GM18519 (cell line): ENCODE measurements at regions not wholly inside any gene's neighbourhood (a gene's known extent, or its start where the extent isn't known, plus 50 kb on each side); places are given as distances from the start of the nearest gene placed in this dataset.
"Not testable (repeated sequence)": the region's sequence is repeated elsewhere in the genome, so short reads cannot be mapped to it uniquely, and the experiment has no call there.

ENCODE experiments used
- ATAC-seq: cut with Tn5 transposase; IDR thresholded peaks from one replicate; pipeline ENCODE4 v1.9.1; 2021; ENCODE audit warnings: mild to moderate bottlenecking, moderate library complexity; ENCODE audit not compliant: unreplicated experiment, low FRiP score

DNA sequence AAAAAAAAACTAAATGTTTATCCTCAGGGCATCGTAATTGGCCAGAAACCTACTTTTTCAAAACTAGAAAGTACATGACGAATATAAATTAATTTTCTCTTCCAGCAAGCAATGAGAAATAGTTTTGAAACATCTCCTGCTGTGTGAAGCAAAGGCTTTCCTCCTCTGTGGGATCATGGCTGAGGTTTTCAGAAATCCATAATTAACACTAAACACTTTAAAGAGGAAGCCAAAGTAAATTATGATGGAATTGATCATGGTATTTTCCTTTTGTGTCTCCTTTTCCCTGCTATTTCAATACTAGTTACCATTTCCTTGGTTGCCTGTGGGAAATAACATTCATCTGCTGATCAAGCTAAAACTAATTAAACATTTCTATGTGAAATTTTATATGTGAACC is 1413.8 kb upstream of the PCDH20 start:
- no peak for ATAC-seq

DNA sequence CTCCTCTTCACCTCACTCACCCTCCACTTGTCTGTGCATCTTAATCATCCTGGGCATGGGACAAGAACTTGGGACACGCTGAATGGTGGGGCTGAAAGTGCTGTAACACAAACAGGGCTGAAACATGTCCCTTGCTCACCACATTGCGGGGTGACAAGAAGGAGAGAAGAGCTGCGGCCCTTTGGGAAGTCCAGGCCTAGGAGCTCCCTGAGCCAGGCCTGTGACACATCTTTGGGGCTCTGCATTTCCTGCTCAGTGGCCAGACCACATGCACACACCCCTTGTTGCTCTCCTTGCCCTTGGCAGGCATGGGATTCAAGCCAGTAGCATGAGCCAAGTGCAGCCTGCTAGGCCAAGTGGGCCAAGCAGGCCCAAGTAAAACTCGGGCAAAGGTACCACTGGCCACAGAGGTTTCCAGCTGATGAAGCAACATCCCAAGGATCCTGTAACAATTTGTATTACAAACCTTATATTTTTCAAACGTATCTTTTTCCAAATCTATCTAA is 1384.3 kb upstream of the PCDH20 start:
- no peak for ATAC-seq

DNA sequence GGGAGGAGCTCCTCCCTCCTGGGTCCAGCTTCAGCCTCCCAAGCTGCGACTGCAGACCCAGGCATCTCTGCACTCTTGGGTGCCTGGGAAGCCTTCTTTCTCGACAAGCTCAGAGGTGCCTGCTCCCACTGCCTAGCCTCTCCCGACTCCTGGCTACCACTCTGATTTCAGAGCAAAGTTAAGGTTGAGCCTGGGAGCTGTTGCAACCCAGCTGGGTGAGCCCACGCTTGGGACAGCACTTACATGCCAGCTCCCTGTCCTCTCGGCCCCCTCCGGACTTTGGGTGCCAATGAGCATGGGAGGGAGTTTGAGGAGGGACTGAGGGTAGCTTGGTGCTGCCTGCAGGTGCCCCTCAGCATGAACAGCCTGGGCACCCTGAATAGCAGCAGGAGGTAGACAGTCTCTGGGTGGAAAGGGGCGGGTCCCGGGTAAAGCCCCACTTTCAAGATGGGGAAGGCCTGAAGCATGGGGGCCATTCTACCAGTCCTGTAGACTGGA is 1383.4 kb upstream of the PCDH20 start:
- ATAC-seq = no peak

- no peak for ATAC-seq
Observed at GRCh38 chr13:62793850-62794249, 1378.2 kb upstream of the PCDH20 start.

- ATAC-seq = no peak
Observed at GRCh38 chr13:62781866-62782265, 1366.2 kb upstream of the PCDH20 start.

GRCh38 chr13:62779161-62779560 is 1363.5 kb upstream of the PCDH20 start:
- ATAC-seq = no peak

DNA sequence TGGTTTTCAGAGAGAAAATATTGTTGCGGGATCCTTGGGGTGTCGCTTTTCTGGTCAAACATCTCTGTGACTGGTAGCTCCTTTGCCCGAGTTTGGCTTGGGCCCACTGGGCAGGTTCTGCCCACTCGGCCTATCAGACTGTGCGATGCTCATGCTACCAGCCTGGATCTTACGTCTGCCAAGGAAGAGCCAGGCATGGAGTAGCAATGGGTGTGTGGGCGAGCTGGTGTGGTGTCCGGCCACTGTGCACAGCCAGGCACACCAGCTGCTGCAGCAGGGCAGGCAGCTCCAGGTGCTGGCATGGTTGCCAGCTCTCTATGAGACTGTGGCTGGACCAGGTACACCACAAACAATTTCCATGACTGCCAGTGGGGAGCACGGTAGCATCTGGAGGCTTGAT is 1351.8 kb upstream of the PCDH20 start:
- ATAC-seq = no peak

DNA sequence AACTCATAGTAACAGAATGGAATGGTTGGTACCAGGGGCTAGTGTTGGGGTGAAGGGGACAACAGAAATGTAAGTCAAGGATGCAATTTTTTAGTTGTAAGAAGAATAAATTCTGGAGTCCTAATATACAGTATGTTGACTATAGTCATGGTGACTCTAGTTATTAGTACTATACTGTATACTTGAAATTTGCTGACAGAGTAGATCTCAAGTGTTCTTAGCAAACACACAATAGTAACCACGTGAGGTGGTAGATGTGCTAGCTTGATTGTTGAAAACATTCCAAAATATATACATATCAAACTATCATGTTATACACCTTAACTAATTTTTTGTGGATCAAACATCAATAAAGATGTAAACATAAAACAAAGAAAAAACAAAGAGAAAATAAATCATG is 1345.1 kb upstream of the PCDH20 start:
- no peak for ATAC-seq

DNA sequence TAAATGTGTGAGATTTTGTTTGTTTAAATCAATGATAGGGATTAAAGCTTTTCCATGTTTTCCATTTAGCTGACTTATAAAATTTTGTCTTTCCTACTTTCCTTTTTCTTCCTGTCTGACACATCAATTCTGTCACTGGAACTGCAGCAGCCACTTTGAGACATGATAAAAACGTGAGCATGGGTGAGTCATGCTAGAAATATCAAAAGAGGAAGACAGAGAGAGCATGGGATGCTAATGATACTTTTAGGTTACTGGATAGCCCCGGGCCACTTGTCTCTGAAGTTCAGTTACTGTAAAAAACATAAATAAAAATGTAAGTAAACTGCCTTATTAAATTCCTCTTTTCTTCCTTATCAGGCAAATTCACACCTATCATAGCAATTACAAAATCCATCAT is 1332.0 kb upstream of the PCDH20 start:
- no peak for ATAC-seq

- no peak for ATAC-seq
Observed at GRCh38 chr13:62747152-62747551, 1331.5 kb upstream of the PCDH20 start.

DNA sequence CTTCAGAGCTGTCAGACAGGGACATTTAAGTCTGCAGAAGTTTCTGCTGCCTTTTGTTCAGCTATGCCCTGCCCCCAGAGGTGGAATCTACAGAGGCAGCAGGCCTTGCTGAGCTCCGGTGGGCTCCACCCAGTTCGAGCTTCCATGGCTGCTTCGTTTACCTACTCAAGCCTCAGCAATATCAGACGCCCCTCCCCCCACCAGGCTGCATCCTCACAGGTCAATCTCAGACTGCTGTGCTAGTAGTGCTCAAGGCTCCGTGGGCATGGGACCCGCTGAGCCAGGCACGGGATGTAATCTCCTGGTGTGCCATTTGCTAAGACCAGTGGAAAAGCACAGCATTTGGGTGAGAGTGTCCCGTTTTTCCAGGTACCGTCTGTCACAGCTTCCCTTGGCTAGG is 1314.1 kb upstream of the PCDH20 start:
- not testable (repeated sequence) for ATAC-seq

DNA sequence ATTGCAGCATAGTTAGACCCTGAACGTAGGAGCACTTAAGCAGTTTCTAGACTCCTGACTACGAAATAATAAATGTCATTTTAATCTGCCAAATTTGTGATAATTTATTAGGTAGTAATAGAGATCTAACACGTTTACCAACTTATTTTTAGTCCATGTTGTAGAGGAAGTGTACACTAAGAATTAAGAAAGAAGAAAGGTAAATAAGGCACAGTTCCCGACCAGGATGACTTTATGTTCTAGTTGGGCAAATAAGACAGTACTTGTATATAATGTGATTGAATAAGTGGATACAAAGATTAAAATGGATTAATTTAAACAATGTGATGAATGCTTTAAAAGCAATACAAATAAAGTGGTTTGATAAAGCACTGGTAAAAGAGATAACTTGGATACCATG is 1306.2 kb upstream of the PCDH20 start:
- ATAC-seq = no peak

DNA sequence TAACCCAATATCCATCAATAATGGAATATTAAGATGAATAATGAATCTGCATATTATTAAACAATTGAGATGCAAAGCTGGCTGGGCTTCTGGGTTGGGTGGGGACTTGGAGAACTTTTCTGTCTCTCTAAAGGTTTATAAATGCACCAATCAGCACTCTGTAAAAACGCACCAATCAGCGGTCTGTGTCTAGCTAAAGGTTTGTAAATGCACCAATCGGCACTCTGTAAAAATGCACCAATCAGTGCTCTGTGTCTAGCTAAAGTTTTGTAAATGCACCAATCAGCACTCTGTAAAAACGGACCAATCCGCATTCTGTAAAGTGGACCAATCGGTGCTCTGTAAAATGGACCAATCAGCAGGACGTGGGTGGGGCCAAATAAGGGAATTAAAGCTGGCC is 1296.3 kb upstream of the PCDH20 start:
- not testable (repeated sequence) for ATAC-seq

DNA sequence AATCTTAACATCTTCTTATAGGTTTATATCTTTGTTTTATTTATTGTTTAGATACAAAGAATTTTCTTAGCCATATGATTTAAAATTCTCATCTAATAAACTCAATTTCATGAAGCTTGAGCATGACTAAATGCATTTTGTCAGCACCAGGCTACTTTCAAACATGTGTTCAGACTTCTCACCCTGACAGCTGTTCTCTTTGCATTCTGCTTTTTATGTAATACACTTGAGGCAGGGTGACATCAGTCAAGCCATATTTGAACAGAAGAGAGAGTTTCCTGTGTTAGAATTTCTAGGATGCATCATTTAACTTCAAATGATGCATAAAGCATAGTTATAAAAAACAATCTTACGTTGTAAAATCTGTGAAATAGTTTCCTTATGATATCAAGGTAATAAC is 1295.1 kb upstream of the PCDH20 start:
- no peak for ATAC-seq

- no peak for ATAC-seq
Observed at GRCh38 chr13:62706048-62706447, 1290.4 kb upstream of the PCDH20 start.

DNA sequence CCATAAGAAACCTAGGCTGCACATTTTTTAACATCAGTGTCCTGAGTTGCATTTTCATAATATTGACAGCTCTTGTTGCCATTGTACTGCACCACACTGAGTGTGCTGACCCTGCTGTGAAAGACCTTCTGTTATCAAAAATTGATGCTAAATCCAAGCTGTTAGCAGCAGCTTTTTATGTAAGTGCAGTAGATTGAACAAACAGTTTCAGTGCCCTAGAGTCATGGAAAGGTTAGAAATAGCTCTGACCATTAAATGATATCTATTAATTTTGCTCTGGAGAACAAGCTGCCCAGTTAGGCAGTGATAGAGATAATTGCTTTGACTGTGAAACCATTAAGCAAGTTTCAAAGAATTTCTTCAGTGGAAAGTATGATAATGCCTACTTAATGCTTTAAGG is 1289.2 kb upstream of the PCDH20 start:
- ATAC-seq = no peak

DNA sequence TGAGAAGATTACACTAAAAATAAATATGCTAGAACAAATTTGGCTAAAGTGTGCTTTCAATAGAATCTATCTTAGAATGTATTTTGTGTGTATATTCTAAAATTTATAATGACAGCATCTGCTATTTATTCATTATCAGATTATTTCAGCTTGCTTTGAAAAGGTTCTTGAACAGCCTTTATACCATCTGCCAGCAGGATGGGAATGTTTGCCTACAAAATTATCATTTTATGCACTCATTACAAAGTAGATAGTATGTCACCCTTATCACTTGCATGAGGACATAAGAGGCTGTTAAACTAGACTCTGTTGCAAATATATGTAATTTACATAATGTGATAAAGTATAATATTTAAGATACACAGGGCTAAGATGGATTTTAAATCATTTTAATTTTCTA is 1286.9 kb upstream of the PCDH20 start:
- no peak for ATAC-seq

DNA sequence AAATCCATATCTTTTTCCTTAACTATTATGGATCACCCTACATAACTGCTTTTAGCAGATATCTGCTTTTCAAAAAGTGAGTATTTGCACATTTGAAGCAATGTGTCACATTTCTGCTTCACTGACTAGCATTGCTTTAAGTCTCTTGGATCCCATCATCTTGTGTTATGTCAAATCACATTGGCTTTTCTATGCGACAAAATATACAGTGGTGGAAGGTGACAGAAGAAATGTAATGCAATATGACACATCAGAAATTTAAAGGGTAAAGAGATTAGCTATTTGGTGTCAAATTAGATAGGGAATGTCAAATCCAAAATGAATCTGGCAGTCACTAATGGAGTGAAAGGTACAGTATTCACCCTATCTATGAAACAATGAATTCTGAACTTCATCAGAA is 1282.1 kb upstream of the PCDH20 start:
- ATAC-seq = no peak

DNA sequence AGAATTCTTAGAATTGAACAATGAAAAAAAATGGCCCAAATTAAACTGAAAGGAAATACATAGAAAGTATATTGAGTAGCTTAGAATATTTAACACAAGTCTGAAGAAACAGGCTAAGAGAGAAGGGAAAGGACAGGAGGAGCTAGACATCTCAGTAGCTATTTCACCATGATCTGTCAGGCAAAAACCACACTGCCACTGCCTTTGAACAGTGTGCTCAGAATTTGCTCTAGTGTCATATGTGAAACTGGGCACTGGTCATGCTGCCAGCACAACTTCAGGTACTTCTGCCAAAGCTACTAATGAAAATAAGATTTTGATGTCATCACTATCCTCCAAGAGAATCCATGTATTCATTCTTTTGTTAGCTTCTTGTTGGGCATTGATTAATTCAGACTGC is 1280.8 kb upstream of the PCDH20 start:
- no peak for ATAC-seq

- no peak for ATAC-seq
Observed at GRCh38 chr13:62687732-62688131, 1272.1 kb upstream of the PCDH20 start.

- ATAC-seq = no peak
Observed at GRCh38 chr13:62684359-62684758, 1268.7 kb upstream of the PCDH20 start.

DNA sequence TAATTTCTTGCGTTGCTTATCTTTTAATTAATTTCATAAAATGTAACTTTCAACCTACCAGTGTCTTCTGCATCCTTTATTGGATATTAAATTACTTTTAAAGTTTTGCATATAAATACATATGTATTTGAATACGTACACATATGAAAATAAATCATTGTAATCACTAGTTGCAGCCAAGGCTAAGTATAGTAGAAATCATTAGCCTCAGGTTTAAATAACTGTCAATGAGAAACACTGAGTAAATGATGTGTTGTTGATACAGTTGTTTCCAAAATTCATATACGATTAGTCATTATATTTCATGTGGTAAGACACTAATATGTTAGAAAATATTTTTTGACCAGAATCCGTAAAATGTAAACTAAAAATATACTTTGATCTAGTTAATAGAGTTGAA is 1267.1 kb upstream of the PCDH20 start:
- ATAC-seq = no peak

DNA sequence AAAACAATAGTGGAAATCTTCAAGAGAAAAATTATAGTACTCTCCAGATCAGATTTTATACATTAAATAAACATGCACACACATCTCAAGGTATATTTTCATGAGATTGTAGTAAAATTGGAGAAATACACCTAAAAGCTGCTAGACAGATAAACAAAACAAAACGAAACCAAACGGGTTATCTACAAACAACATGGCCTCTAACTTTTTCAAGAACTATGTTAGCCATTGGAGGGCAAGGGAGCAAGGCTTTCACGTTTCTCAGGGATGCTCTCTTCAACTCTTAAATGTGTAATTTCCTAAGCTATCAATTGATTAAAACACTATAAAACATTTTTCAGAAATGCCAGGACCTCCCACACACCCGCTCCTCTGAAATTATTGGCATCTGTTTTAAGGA is 1262.4 kb upstream of the PCDH20 start:
- no peak for ATAC-seq
